Vagina (tissue), 2 donors: ENCODE measurements at regions not wholly inside any gene's neighbourhood (a gene's known extent, or its start where the extent isn't known, plus 50 kb on each side); places are given as distances from the start of the nearest gene placed in this dataset.
"Not testable (repeated sequence)": the region's sequence is repeated elsewhere in the genome, so short reads cannot be mapped to it uniquely, and the experiment has no call there.

Experiments
- DNase-seq, 2 donors: peaks; one replicate each; pipeline ENCODE4 v3.0.0-alpha.2; 2017; ENCODE audit errors: extremely low spot score in 2 of 2
- H3K27ac ChIP-seq: fragments of 200-600 bp; sonication (generic); one replicate; pipeline ENCODE4 v1.5.1; 2019
- H3K27me3 ChIP-seq: fragments of 200-600 bp; sonication (generic); one replicate; pipeline ENCODE4 v1.5.1; 2019
- H3K36me3 ChIP-seq, 2 donors: fragments of 200-600 bp; sonication (generic); one replicate each; pipeline ENCODE4 v1.5.1; 2017 to 2019
- H3K4me1 ChIP-seq: fragments of 200-600 bp; sonication (generic); one replicate; pipeline ENCODE4 v1.5.1; 2019
- H3K4me3 ChIP-seq, 2 donors: fragments of 200-600 bp; sonication (generic); 1 replicate in 1 of 2; 2 replicates in 1 of 2; pipeline ENCODE4 v1.5.1; 2016 to 2019
- H3K9me3 ChIP-seq: fragments of 200-600 bp; sonication (generic); one replicate; pipeline ENCODE4 v1.5.1; 2019
- CTCF ChIP-seq, 3 experiments: fragments of 450-650 bp in 2 of 3; fragments of 200-600 bp in 1 of 3; sonication (generic) in 1 of 3; IDR thresholded peaks; one replicate each; pipeline ENCODE4 v1.5.1; 2017 to 2019; ENCODE audit warnings: antibody characterized with exemption in 3 of 3, mild to moderate bottlenecking in 2 of 3, moderate library complexity in 2 of 3
- POLR2A ChIP-seq, 2 donors: fragments of 450-650 bp; IDR thresholded peaks; one replicate each; pipeline ENCODE4 v1.6.1; 2017; ENCODE audit warnings: antibody characterized with exemption in 2 of 2, mild to moderate bottlenecking in 2 of 2, moderate library complexity in 2 of 2
- POLR2AphosphoS5 ChIP-seq, 2 donors: sonication (generic); formaldehyde crosslinking; IDR thresholded peaks; one replicate each; pipeline ENCODE4 v1.9.0; 2017; ENCODE audit warnings: antibody characterized with exemption in 2 of 2, mild to moderate bottlenecking in 2 of 2, low read depth in 1 of 2; ENCODE audit not compliant: insufficient read depth in 1 of 2
- intact Hi-C: fragments of 100-400 bp; cut with DNase I; formaldehyde crosslinking; loops from one replicate; pipeline ENCODE4 v1.15.1; 2023

- intact Hi-C loops: no loop called here
- no peak for DNase-seq
- Histone ChIP-seq H3K9me3 (no peaks in the 10 kb centered on the region), H3K27ac (no peak overlapping the region), H3K36me3 (no peaks in the 10 kb centered on the region), H3K4me3 (no peak overlapping the region), H3K27me3 (no peaks in the 10 kb centered on the region), H3K4me1 (no peaks in the 10 kb centered on the region)
- no peak for TF ChIP-seq CTCF (IDR thresholded peaks at IDR 0.05)
- no peak for TF ChIP-seq POLR2AphosphoS5 (IDR thresholded peaks at IDR 0.05; ENCODE audit: insufficient read depth in 1 of 2, low read depth in 1 of 2)
- TF ChIP-seq POLR2A (IDR thresholded peaks at IDR 0.05): no peak
Measured at GRCh38 chr21:43287111-43287760, 118.4 kb downstream of the CRYAA start.

GRCh38 chr21:43286196-43286595, 117.4 kb downstream of the CRYAA start:
- no peaks in the 10 kb centered on the region for H3K27me3 ChIP-seq
- intact Hi-C loops: no loop called here
- DNase-seq: no peak
- TF ChIP-seq POLR2A (IDR thresholded peaks at IDR 0.05): no peak
- TF ChIP-seq CTCF (IDR thresholded peaks at IDR 0.05): no peak
- TF ChIP-seq POLR2AphosphoS5 (IDR thresholded peaks at IDR 0.05; ENCODE audit: insufficient read depth in 1 of 2, low read depth in 1 of 2): no peak
- H3K36me3 ChIP-seq: no peaks in the 10 kb centered on the region
- H3K27ac ChIP-seq: no peak overlapping the region
- H3K4me3 ChIP-seq: no peak overlapping the region
- H3K9me3 ChIP-seq: no peaks in the 10 kb centered on the region
- H3K4me1 ChIP-seq: no peaks in the 10 kb centered on the region

GRCh38 chr21:43284700-43285099, 115.9 kb downstream of the CRYAA start:
- no peak overlapping the region for H3K27ac ChIP-seq
- no peaks in the 10 kb centered on the region for H3K27me3 ChIP-seq
- intact Hi-C loops: no loop called here
- H3K9me3 ChIP-seq: no peaks in the 10 kb centered on the region
- DNase-seq: no peak
- no peak for TF ChIP-seq CTCF (IDR thresholded peaks at IDR 0.05)
- H3K4me1 ChIP-seq: no peaks in the 10 kb centered on the region
- H3K36me3 ChIP-seq: no peaks in the 10 kb centered on the region
- H3K4me3 ChIP-seq: no peak overlapping the region

GRCh38 chr21:43284238-43284637, 115.4 kb downstream of the CRYAA start:
- no peak overlapping the region for H3K4me3 ChIP-seq
- no peak overlapping the region for H3K27ac ChIP-seq
- no peaks in the 10 kb centered on the region for H3K4me1 ChIP-seq
- no peaks in the 10 kb centered on the region for H3K36me3 ChIP-seq
- intact Hi-C loops: no loop called here
- no peaks in the 10 kb centered on the region for H3K9me3 ChIP-seq
- TF ChIP-seq CTCF (IDR thresholded peaks at IDR 0.05) (no peak), POLR2AphosphoS5 (IDR thresholded peaks at IDR 0.05; ENCODE audit: insufficient read depth in 1 of 2, low read depth in 1 of 2) (no peak), POLR2A (IDR thresholded peaks at IDR 0.05) (no peak)
- H3K27me3 ChIP-seq: no peaks in the 10 kb centered on the region
- no peak for DNase-seq

GRCh38 chr21:43283925-43284221, 115.1 kb downstream of the CRYAA start:
- H3K36me3 ChIP-seq, H3K27ac ChIP-seq, intact Hi-C loops, DNase-seq, H3K27me3 ChIP-seq, H3K9me3 ChIP-seq, H3K4me1 ChIP-seq, H3K4me3 ChIP-seq: not testable (repeated sequence)
